ENCODE measurements at regions not wholly inside any gene's neighbourhood (a gene's known extent, or its start where the extent isn't known, plus 50 kb on each side); places are given as distances from the start of the nearest gene placed in this dataset.

GRCh38 chr22:47692811-47693210 is 930.4 kb downstream of the TBC1D22A start:
- TF ChIP-seq CTCF (conservative IDR thresholded peaks at IDR 0.05; ENCODE audit: low read depth in 2 of 2): no peak
- no peak for TF ChIP-seq POLR2AphosphoS5 (IDR thresholded peaks at IDR 0.05; ENCODE audit: low read depth)
- no peak for TF ChIP-seq REST (IDR thresholded peaks at IDR 0.05; ENCODE audit: unreplicated experiment)
- TF ChIP-seq EZH2phosphoT487 (IDR thresholded peaks at IDR 0.05; ENCODE audit: unreplicated experiment): no peak
- no peak for TF ChIP-seq EZH2 (IDR thresholded peaks at IDR 0.05; ENCODE audit: low read depth, unreplicated experiment)
- TF ChIP-seq JUNB (IDR thresholded peaks at IDR 0.05; ENCODE audit: unreplicated experiment): no peak
- TF ChIP-seq ZNF114 (CRISPR knock-in tag; IDR thresholded peaks at IDR 0.05): no peak

Data from GM23338 (cell line).